HG02840 (cell line): ENCODE measurements at regions not wholly inside any gene's neighbourhood (a gene's known extent, or its start where the extent isn't known, plus 50 kb on each side); places are given as distances from the start of the nearest gene placed in this dataset.
"Not testable (repeated sequence)": the region's sequence is repeated elsewhere in the genome, so short reads cannot be mapped to it uniquely, and the experiment has no call there.

Experiments used
- ATAC-seq: cut with Tn5 transposase; IDR thresholded peaks from one replicate; pipeline ENCODE4 v1.9.1; 2021; ENCODE audit warnings: mild to moderate bottlenecking, moderate library complexity, moderate number of reproducible peaks; ENCODE audit not compliant: unreplicated experiment, low FRiP score

- no peak for ATAC-seq
Measured at GRCh38 chr2:137873536-137874244, 90.6 kb upstream of the HNMT start.

- ATAC-seq: no peak
Measured at GRCh38 chr2:137879121-137879520, 85.2 kb upstream of the HNMT start.

- ATAC-seq: no peak
Measured at GRCh38 chr2:137881711-137882110, 82.6 kb upstream of the HNMT start.

GRCh38 chr2:137886083-137886831 lies 78.0 kb upstream of the HNMT start:
- ATAC-seq: no peak

GRCh38 chr2:137888845-137889244 lies 75.4 kb upstream of the HNMT start:
- ATAC-seq: no peak

- ATAC-seq: no peak
Measured at GRCh38 chr2:137892739-137893138, 71.5 kb upstream of the HNMT start.

- no peak for ATAC-seq
Measured at GRCh38 chr2:137893145-137893544, 71.1 kb upstream of the HNMT start.

- ATAC-seq: no peak
Measured at GRCh38 chr2:137896467-137896866, 67.8 kb upstream of the HNMT start.

- no peak for ATAC-seq
Measured at GRCh38 chr2:137897082-137897481, 67.2 kb upstream of the HNMT start.

GRCh38 chr2:137900421-137901141 lies 63.7 kb upstream of the HNMT start:
- ATAC-seq: no peak

- ATAC-seq: no peak
Measured at GRCh38 chr2:137910641-137911040, 53.6 kb upstream of the HNMT start.

GRCh38 chr2:137912371-137912770 lies 51.9 kb upstream of the HNMT start:
- ATAC-seq: no peak

- no peak for ATAC-seq
Measured at GRCh38 chr2:137913169-137913568, 51.1 kb upstream of the HNMT start.

GRCh38 chr2:137913648-137914047 lies 50.6 kb upstream of the HNMT start:
- ATAC-seq: not testable (repeated sequence)
